A673 (cell line): ENCODE measurements at regions not wholly inside any gene's neighbourhood (a gene's known extent, or its start where the extent isn't known, plus 50 kb on each side); places are given as distances from the start of the nearest gene placed in this dataset.

Experiments used
- BruUV-seq: library from RNA; stranded (reverse); fragments of 400-500 nt; replicated peaks from 2 replicates; lab custom pipeline; 2021; lab: Mats Ljungman, UMichigan
- CTCF ChIA-PET: fragments of 300-600 bp; sonication (Branson Sonifier 250); formaldehyde crosslinking; loops from one replicate; lab custom pipeline; 2022; ENCODE audit warnings: antibody characterized with exemption; lab: Charles Lee
- POLR2A ChIA-PET: fragments of 300-600 bp; sonication (Branson Sonifier 250); formaldehyde crosslinking; loops from one replicate; lab custom pipeline; 2022; ENCODE audit warnings: antibody characterized with exemption; ENCODE audit not compliant: low non-redundant PET; lab: Charles Lee
- DNase-seq: peaks from one replicate; pipeline ENCODE4 v3.0.0-alpha.2; 2015; ENCODE audit warnings: low spot score
- H3K27ac ChIP-seq: fragments of 200-600 bp; sonication (generic); 2 replicates; pipeline ENCODE4 v1.5.1; 2016; ENCODE audit warnings: mixed run types, low read depth, mild to moderate bottlenecking, mixed read lengths, antibody characterized with exemption, low read length; ENCODE audit not compliant: poor library complexity, severe bottlenecking
- H3K27me3 ChIP-seq: fragments of 200-600 bp; sonication (generic); replicated peaks from 2 replicates; pipeline ENCODE4 v1.6.1; 2017; ENCODE audit warnings: mixed run types, low read depth, mild to moderate bottlenecking, mixed read lengths, antibody characterized with exemption, low read length; ENCODE audit not compliant: insufficient read depth, poor library complexity
- H3K36me3 ChIP-seq: fragments of 200-600 bp; sonication (generic); 2 replicates; pipeline ENCODE4 v1.6.1; 2016; ENCODE audit warnings: mixed run types, mild to moderate bottlenecking, mixed read lengths, antibody characterized with exemption, low read length; ENCODE audit not compliant: insufficient read depth, poor library complexity, severe bottlenecking
- H3K4me1 ChIP-seq: fragments of 200-600 bp; sonication (generic); 2 replicates; pipeline ENCODE4 v1.6.1; 2017; ENCODE audit warnings: mixed run types, mild to moderate bottlenecking, mixed read lengths, antibody characterized with exemption, low read length; ENCODE audit not compliant: insufficient read depth, poor library complexity, severe bottlenecking
- H3K4me3 ChIP-seq: fragments of 200-600 bp; sonication (generic); 2 replicates; pipeline ENCODE4 v1.5.1; 2016; ENCODE audit warnings: low read depth, mixed run types, mild to moderate bottlenecking, mixed read lengths, low read length; ENCODE audit not compliant: poor library complexity, severe bottlenecking
- H3K9me3 ChIP-seq: fragments of 200-600 bp; sonication (generic); 2 replicates; pipeline ENCODE4 v1.6.1; 2016; ENCODE audit warnings: mixed run types, low read depth, mild to moderate bottlenecking, mixed read lengths, antibody characterized with exemption, low read length; ENCODE audit not compliant: poor library complexity, severe bottlenecking
- EZH2 ChIP-seq: fragments of 200-600 bp; sonication (generic); IDR thresholded peaks from 2 replicates; pipeline ENCODE4 v1.6.1; 2017; ENCODE audit warnings: borderline replicate concordance, low read depth, mild to moderate bottlenecking, mixed read lengths, antibody characterized with exemption, low read length; ENCODE audit not compliant: poor library complexity, severe bottlenecking
- intact Hi-C: fragments of 100-400 bp; cut with micrococcal nuclease; formaldehyde crosslinking; loops from one replicate; pipeline ENCODE4 v1.10.0; 2022; ENCODE audit not compliant: unreplicated experiment
- TF ChIP-seq, protein P1 (sequence below): fragments of 300-800, 200-600 bp; sonication (generic); conservative IDR thresholded peaks from 2 replicates; pipeline ENCODE4 v1.5.1; 2017; ENCODE audit warnings: low read depth, mild to moderate bottlenecking, antibody characterized with exemption, low read length, moderate library complexity, mixed read lengths

DNA sequence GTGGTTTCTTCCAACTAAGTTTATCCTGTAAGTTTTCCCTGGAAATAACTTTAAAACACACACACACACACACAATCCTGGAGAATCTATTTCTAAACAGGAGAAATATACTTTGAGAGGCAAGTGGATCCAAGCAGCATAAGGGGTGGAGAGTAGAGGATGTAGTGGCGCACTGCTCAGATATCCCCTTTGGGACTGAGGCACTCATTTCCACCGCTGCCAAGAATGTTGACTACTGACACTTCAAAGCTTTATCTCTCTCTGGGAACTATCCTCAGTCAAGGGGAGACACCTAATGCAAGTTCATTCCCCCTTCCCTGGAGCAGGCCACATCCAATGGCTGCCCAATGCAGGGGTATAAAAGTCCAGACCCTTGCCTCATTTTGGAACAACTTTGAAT is 75.8 kb downstream of the CAPZA3 start:
- Histone ChIP-seq H3K27me3 (peaks cover 7% of the 10 kb centered on the region), H3K9me3 (no peaks in the 10 kb centered on the region), H3K4me3 (no peak overlapping the region), H3K4me1 (no peaks in the 10 kb centered on the region), H3K36me3 (no peaks in the 10 kb centered on the region), H3K27ac (no peak overlapping the region)
- CTCF ChIA-PET, result no interaction called here
- DNase-seq, result no peak
- intact Hi-C loops, result no loop called here
- POLR2A ChIA-PET, result no interaction called here
- BruUV-seq, result no TSS peak
- TF ChIP-seq EZH2, result no peak

DNA sequence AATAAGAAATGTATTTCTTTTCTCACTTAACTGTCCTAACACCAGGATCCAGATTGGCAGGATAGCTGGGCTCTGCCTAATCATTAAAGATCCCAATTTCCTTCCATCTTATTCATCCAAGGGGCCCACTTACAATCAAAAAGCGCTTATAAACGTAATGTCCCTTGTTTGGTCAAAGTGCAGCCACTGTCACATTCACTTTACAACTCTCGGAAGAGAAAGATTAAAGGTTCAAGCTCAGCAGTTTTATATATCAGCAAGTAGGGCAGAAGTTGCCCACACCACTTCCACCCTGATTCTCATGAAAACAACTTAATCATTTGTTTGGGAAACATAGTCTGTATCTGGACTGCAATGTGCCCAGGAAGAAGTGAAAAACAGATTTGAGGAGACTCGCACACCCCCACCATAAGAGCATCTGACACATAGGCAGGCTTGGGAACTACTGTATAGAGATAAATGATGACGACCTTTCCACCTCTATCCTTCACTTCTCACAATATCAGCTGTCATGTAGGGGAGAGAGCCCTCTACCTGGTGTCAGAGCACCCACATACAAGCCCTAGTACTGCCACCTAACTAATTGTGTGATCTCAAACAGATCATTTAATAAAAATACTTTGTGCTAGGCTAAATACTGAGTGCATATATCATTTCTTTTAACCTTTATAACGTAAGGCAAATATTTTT is 80.8 kb downstream of the CAPZA3 start:
- peaks cover 7% of the 10 kb centered on the region for H3K27me3 ChIP-seq
- TF ChIP-seq EZH2, result no peak
- TF ChIP-seq, protein P1, sequence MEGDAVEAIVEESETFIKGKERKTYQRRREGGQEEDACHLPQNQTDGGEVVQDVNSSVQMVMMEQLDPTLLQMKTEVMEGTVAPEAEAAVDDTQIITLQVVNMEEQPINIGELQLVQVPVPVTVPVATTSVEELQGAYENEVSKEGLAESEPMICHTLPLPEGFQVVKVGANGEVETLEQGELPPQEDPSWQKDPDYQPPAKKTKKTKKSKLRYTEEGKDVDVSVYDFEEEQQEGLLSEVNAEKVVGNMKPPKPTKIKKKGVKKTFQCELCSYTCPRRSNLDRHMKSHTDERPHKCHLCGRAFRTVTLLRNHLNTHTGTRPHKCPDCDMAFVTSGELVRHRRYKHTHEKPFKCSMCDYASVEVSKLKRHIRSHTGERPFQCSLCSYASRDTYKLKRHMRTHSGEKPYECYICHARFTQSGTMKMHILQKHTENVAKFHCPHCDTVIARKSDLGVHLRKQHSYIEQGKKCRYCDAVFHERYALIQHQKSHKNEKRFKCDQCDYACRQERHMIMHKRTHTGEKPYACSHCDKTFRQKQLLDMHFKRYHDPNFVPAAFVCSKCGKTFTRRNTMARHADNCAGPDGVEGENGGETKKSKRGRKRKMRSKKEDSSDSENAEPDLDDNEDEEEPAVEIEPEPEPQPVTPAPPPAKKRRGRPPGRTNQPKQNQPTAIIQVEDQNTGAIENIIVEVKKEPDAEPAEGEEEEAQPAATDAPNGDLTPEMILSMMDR, result no peak
- H3K9me3 ChIP-seq, result no peaks in the 10 kb centered on the region
- H3K36me3 ChIP-seq, result no peaks in the 10 kb centered on the region
- no peak overlapping the region for H3K4me3 ChIP-seq
- no peaks in the 10 kb centered on the region for H3K4me1 ChIP-seq
- intact Hi-C loops, result no loop called here
- no TSS peak for BruUV-seq
- ChIA-PET POLR2A (no interaction called here), CTCF (interaction anchor here (0.6 kb wide), 1 partner anchor 597 kb away, joined by 3 read pairs; no protein-coding TSS in a partner anchor)
- DNase-seq, result no peak
- H3K27ac ChIP-seq, result no peak overlapping the region

DNA sequence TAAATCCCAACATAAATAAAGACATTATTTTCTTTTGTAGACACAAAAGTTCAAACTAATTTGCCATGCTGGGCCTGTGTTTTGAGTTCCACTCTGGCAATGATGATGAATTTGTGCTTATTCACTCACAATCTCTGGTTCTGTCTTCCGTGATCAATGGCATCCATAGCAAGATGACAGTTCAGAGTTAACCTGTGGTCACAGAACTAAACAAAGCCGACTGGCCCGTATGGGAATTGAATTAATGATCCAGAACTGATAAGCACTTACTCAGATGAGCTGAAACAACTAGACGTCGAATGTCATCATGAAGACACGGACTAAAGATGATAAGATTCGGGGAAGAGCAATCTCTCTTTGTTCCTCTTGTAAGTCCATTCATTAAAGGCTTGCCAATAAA is 81.6 kb downstream of the CAPZA3 start:
- ChIA-PET POLR2A (no interaction called here), CTCF (no interaction called here)
- TF ChIP-seq EZH2, result no peak
- TF ChIP-seq, protein P1, result no peak
- no peak for DNase-seq
- H3K9me3 ChIP-seq, result no peaks in the 10 kb centered on the region
- H3K36me3 ChIP-seq, result no peaks in the 10 kb centered on the region
- H3K27me3 ChIP-seq, result peaks cover 7% of the 10 kb centered on the region
- no peak overlapping the region for H3K27ac ChIP-seq
- no peaks in the 10 kb centered on the region for H3K4me1 ChIP-seq
- intact Hi-C loops, result no loop called here
- BruUV-seq, result no TSS peak
- H3K4me3 ChIP-seq, result no peak overlapping the region

DNA sequence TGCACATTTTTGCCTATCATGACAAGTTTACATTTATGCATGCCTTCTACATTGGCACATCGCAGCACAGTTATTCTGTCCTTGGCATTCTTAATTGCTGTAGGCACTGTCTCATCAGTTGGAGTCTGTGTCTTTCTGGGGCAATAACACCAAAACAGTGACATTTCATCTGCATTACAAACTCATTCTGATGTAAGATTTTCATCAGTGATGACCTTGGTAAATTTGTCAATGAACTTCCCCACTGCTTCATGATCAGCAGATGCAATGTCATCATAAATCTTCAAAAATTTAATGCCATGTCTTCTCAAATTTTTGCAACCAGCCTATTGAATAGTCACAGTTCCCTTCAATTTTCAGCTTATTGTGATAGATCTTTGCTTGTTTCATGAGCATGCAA is 85.5 kb downstream of the CAPZA3 start:
- Histone ChIP-seq H3K9me3 (no peaks in the 10 kb centered on the region), H3K36me3 (no peaks in the 10 kb centered on the region), H3K27ac (no peak overlapping the region), H3K27me3 (no peaks in the 10 kb centered on the region), H3K4me3 (no peak overlapping the region), H3K4me1 (no peaks in the 10 kb centered on the region)
- intact Hi-C loops, result no loop called here
- BruUV-seq, result no TSS peak
- TF ChIP-seq, protein P1, result no peak
- TF ChIP-seq EZH2, result no peak
- ChIA-PET CTCF (no interaction called here), POLR2A (no interaction called here)
- no peak for DNase-seq
